Fibroblast of pulmonary artery (primary cell): ENCODE measurements at regions not wholly inside any gene's neighbourhood (a gene's known extent, or its start where the extent isn't known, plus 50 kb on each side); places are given as distances from the start of the nearest gene placed in this dataset.

ENCODE experiments used
- DNase-seq: peaks from one replicate; pipeline ENCODE4 v3.0.0-alpha.2; 2010; ENCODE audit warnings: low read depth
- H3K4me3 ChIP-seq: replicated peaks from 2 replicates; pipeline ENCODE4 v1.5.1; 2011; ENCODE audit warnings: low read depth, mild to moderate bottlenecking, control low read depth, low read length, moderate library complexity
- TF ChIP-seq, protein P1 (sequence below): IDR thresholded peaks from 2 replicates; pipeline ENCODE4 v1.5.1; 2011; ENCODE audit warnings: mild to moderate bottlenecking, control low read depth, low read length, inconsistent platforms; ENCODE audit errors: missing control alignments

DNA sequence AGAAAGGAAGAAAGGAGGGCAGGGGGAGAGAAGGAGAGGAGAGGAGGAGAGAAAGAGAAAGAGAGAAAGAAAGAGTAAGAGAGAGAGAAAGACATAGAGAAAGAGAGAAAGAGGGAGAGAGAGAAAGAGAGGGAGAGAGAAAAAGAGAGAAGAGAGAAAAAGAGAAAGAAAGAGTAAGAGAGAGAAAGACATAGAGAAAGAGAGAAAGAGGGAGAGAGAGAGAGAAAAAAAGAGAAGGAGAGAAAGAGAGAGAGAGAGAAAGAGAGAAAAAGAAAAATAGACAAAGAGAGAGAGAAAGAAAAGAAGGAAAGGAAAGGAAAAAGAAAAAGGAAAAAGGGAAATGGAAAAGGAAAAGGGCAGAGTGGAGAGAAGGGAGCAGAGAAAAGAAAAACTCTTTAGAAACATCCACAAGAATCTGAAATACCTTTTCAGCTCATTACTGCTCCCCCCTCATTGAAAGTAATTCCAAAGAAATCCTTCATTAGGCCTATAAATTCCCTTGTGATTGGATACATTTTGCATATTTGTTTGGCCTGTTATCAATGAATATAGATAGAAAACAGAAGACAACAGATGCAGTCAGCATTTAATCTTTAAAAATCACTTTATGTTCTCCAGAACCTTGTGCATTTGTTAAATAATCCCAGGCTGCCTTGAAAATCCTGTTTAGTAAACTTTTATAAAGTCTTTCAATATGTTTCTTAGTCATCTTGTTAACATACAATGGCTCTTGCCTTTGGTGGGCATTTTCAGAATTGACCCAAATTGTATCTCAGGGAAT, 411.5 kb downstream of the NFIB start:
- no peak for DNase-seq
- TF ChIP-seq, protein P1, sequence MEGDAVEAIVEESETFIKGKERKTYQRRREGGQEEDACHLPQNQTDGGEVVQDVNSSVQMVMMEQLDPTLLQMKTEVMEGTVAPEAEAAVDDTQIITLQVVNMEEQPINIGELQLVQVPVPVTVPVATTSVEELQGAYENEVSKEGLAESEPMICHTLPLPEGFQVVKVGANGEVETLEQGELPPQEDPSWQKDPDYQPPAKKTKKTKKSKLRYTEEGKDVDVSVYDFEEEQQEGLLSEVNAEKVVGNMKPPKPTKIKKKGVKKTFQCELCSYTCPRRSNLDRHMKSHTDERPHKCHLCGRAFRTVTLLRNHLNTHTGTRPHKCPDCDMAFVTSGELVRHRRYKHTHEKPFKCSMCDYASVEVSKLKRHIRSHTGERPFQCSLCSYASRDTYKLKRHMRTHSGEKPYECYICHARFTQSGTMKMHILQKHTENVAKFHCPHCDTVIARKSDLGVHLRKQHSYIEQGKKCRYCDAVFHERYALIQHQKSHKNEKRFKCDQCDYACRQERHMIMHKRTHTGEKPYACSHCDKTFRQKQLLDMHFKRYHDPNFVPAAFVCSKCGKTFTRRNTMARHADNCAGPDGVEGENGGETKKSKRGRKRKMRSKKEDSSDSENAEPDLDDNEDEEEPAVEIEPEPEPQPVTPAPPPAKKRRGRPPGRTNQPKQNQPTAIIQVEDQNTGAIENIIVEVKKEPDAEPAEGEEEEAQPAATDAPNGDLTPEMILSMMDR = no peak
- H3K4me3 ChIP-seq = no peak overlapping the region

DNA sequence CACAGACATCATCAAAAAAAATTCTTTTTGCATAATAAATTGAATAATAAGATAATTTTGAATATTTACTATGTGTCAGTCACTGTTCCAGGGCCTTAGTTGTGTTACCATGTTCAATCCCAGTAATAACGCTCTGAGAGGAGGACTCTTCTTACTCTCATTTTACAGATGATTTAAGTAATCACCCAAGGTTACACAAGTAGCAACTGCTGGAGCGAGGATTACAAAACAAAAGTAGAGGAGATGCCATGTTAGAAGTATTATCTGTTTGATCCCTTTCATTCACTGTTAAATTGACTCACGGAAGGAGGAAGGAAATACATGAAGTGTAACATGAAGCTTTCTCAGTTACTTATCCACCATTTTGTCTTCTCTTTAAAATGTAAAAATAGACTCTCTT, 412.8 kb downstream of the NFIB start:
- DNase-seq = no peak
- H3K4me3 ChIP-seq = no peak overlapping the region
- TF ChIP-seq, protein P1 = no peak

DNA sequence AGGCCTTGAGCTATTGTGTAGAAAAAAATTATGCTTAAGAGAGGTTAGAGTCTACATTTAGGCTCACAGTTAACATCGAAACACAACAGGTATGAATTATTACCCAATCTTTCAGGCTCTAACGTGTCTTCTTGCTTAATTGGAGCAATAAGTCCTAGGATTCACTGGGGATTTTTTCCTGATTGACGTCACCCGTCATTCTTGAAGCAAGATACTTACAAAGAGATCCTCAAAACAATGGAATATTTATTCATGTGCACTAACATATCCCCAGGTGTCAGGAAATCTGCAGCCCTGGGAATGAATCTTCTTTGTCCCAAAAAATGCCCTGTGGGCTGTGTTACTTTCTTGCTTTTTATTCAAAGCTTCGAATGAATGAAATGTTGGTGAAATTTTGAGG, 413.5 kb downstream of the NFIB start:
- DNase-seq = no peak
- TF ChIP-seq, protein P1 = no peak

DNA sequence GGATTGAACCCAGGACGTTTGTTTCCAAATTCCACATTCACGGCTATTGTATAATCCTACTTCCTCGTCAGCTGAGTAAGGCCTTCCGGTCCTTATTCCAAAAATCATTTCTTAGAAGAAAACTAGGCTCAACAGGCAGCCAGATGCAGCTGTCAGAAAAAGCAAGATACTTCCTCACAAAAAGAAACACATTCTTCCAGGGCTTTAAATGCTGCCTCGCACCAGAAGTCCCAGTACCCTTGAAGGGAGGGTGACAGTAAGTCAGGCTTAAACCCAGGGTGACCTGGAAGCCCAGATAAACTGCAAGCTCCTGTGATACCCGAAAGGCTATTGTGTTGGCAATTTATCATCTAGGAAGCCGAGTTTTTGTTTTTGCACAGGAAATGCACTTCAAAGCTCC, 414.0 kb downstream of the NFIB start:
- peak; percentile 45 for DNase-seq
- H3K4me3 ChIP-seq = no peak overlapping the region
- TF ChIP-seq, protein P1 = no peak

More for the DNA sequence above, 413.5 kb downstream of the NFIB start:
- H3K4me3 ChIP-seq = no peak overlapping the region

DNA sequence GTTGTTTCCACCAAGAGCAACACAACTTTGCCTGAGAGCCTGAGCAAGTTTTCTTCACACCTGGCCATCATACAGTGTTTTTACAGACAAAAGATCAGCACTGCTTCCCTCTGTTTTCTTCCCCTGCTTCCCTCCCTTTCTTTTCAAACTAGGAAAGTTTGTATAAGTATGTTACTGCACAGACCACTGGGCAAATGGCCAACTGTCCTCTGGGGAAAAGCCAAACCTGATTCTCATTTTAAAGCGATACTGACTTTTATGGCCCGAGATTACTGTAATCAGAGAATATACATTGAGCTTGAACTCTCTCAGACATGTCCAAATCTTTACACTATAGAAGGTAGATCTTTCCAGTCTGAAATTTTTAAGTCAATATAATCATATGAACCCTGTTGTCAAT, 415.0 kb downstream of the NFIB start:
- no peak overlapping the region for H3K4me3 ChIP-seq
- peak; percentile 47 for DNase-seq
- TF ChIP-seq, protein P1 = no peak

DNA sequence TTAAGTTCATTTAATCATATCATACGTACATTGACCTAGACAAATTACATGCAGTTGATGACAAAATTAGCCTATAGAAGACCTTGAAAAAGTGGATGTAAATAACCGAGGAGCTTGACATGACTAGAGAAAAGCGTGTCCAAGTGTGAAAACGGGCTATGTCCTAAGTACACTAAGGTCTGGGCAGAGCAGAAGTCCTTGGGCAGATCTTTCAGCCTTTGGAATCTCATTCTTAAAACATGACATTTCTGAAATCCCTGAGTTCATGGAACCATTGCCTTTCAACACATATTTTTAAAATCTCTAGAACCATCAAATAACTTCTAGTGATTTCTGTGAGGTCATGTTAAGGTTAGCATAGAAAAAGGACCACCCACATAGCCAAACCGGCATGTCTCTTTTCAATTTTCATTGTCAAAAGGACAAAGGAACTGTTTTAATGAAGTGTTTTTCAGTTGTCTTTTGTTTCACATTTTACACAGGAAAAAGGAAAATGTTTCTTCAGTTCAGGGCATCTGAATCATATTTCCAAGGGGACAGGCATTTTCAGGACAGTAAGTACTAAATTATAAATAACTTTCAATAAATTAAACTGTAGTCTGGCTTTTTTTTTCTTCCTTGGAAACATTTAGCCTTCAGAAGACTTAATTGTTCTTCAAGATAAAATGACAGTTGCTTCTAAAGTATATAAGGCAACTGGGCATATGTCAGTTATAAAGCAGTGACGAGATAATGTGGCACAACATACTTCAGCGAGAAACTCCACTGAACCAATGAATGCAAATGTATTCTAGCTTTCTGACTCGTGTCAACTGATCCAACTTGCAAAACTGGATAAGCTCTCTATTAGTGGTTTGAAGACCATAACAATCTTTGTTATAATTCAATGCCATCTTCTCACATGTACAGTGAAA, 416.8 kb downstream of the NFIB start:
- no peak overlapping the region for H3K4me3 ChIP-seq
- peak; percentile 13 for DNase-seq
- TF ChIP-seq, protein P1 = no peak
